Mesothelial cell of epicardium (in vitro differentiated cells): ENCODE measurements at regions not wholly inside any gene's neighbourhood (a gene's known extent, or its start where the extent isn't known, plus 50 kb on each side); places are given as distances from the start of the nearest gene placed in this dataset.

Experiments
- DNase-seq, 2 experiments: peaks; one replicate each; pipeline ENCODE4 v3.0.0; 2021; ENCODE audit warnings: low spot score in 2 of 2; ENCODE audit not compliant: unreplicated experiment in 2 of 2
- H3K27ac Mint-ChIP-seq: 2 replicates; pipeline ENCODE4 v1.8.0; 2021; ENCODE audit warnings: mixed read lengths
- H3K27me3 Mint-ChIP-seq: 2 replicates; pipeline ENCODE4 v1.8.0; 2021; ENCODE audit warnings: low read depth, mixed read lengths
- H3K36me3 Mint-ChIP-seq: 2 replicates; pipeline ENCODE4 v1.8.0; 2021; ENCODE audit warnings: mixed read lengths
- H3K4me1 Mint-ChIP-seq: 2 replicates; pipeline ENCODE4 v1.8.0; 2021; ENCODE audit warnings: mixed read lengths
- H3K4me3 Mint-ChIP-seq: 2 replicates; pipeline ENCODE4 v1.8.0; 2021; ENCODE audit warnings: mild to moderate bottlenecking, moderate library complexity, mixed read lengths
- H3K9me3 Mint-ChIP-seq: 2 replicates; pipeline ENCODE4 v1.8.0; 2021; ENCODE audit warnings: mixed read lengths
- TF ChIP-seq, protein P1 (sequence below): fragments of 200-600 bp; sonication (generic); IDR thresholded peaks from one replicate; pipeline ENCODE4 v1.5.0; 2021; ENCODE audit warnings: antibody characterized with exemption; ENCODE audit not compliant: unreplicated experiment

GRCh38 chr9:93900971-93901861, 53.9 kb downstream of the BARX1 start:
- peaks cover 3% of the 10 kb centered on the region for H3K4me1 Mint-ChIP-seq
- peaks cover 12% of the 10 kb centered on the region for H3K27me3 Mint-ChIP-seq
- H3K4me3 Mint-ChIP-seq, result no peak overlapping the region
- H3K27ac Mint-ChIP-seq, result no peak overlapping the region
- no peaks in the 10 kb centered on the region for H3K9me3 Mint-ChIP-seq
- DNase-seq, result peak; percentile 5 to 29
- H3K36me3 Mint-ChIP-seq, result no peaks in the 10 kb centered on the region
- TF ChIP-seq, protein P1, sequence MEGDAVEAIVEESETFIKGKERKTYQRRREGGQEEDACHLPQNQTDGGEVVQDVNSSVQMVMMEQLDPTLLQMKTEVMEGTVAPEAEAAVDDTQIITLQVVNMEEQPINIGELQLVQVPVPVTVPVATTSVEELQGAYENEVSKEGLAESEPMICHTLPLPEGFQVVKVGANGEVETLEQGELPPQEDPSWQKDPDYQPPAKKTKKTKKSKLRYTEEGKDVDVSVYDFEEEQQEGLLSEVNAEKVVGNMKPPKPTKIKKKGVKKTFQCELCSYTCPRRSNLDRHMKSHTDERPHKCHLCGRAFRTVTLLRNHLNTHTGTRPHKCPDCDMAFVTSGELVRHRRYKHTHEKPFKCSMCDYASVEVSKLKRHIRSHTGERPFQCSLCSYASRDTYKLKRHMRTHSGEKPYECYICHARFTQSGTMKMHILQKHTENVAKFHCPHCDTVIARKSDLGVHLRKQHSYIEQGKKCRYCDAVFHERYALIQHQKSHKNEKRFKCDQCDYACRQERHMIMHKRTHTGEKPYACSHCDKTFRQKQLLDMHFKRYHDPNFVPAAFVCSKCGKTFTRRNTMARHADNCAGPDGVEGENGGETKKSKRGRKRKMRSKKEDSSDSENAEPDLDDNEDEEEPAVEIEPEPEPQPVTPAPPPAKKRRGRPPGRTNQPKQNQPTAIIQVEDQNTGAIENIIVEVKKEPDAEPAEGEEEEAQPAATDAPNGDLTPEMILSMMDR, result no peak

DNA sequence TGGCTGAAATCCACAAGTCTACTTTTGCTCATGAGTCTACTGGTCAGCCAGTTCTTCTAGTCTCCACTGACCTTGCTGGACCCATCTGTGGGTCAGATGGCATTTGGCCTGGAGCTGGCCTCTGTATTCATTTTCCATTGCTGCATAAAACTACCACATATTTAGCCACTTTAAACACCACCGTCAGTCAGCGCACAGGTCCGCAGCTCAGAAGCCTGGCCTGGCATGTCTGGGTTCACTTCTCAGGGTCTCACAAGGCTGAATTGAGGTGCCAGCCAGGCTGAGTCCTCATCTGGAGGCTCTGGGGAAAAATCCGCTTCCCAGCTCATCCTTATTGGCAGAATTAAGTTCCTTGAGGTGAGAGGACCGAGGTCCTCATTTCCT, 54.7 kb downstream of the BARX1 start:
- TF ChIP-seq, protein P1, result no peak
- no peaks in the 10 kb centered on the region for H3K9me3 Mint-ChIP-seq
- DNase-seq, result no peak

DNA sequence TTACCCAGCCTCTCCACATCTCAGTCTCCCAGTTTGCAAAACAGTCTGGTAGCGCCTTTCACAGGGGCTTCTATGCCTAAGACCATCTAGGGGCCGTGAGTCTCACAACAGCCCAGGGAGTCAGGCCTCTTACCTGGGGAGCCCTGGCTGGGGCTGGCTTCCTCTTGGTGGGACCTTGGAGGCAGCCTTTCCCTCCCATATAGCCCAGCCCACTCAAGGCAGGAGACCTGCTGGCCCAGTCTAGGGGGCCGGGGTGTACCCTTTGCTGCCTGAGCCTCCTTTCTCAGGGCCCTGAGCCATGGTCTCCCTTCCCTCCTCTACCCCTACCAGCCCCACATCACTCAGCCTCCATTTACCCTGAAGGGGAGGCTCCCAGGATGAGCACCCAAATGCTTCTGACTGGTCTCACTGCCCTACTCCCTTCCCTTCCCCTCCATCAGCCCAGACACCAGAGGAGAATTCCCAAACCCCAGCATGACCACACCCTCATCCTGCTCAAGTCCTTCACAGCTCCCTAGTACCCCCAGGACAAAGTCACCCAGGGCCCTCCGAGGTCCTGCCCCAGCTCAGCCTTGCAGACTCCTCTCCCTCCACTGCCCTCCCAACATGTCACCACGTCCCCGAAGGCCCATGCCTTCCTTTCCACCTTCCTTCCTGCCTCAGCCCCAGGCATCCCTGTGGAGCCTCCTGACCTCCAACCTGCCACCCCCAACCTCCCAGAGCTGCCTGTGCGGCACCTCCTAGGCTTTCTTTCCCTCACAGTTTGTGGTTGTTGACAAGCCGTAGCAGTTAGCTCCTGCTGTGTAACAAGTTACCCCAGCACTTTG, 55.3 kb downstream of the BARX1 start:
- Mint-ChIP-seq H3K27ac (no peak overlapping the region), H3K36me3 (no peaks in the 10 kb centered on the region), H3K9me3 (no peaks in the 10 kb centered on the region), H3K4me1 (no peaks in the 10 kb centered on the region), H3K27me3 (peaks cover 10% of the 10 kb centered on the region), H3K4me3 (no peak overlapping the region)
- TF ChIP-seq, protein P1, result no peak
- peak; percentile 13 to 29 for DNase-seq

More for the DNA sequence above, 54.7 kb downstream of the BARX1 start:
- Mint-ChIP-seq H3K4me1 (no peaks in the 10 kb centered on the region), H3K27ac (no peak overlapping the region), H3K27me3 (peaks cover 10% of the 10 kb centered on the region), H3K36me3 (no peaks in the 10 kb centered on the region), H3K4me3 (no peak overlapping the region)

DNA sequence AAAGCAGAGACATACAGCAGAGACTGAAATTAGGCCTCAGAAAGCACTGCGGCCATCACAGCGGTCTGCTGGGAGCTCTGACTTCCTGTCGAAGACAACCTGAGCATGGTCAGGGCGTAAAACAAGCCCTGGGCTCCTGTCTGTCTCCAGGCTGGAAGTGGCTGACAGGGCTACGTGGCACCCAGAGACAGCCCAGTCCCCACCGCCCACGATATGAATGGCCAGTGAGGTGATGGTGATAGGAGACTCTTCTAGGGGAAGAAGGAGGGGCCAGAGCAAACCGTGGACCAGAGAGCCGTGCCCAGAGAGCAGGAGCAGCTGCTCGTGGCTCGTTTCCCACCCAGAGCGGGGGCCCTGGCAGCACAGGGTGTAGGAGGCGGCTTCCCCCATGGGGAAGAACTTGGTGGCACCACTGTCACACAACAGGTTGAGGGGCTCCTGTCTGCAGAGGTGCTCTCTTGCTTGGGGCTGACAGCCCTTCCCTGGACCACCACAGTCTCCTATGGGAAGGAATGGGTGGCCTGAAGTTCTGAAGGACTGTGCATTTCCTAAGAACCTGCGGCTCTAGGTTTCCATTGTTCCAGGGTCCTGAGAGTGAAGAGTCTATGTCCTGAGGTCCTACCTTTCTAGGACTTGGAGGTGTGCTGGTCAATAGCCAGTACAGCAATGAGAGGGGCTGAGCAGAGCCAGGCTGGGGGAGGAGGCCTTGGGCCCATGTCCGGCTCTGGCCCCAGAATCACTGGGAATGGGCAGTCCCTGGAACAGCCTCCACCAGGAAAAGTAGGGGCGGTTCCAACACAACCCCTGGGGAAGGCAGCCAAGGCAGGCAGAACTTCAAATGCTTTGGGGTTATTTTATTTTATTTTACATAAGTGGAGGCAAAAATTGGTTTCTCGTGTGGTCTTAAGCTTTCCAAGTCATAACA, 56.4 kb downstream of the BARX1 start:
- H3K36me3 Mint-ChIP-seq, result no peaks in the 10 kb centered on the region
- H3K4me3 Mint-ChIP-seq, result no peak overlapping the region
- peak in 1 of 2 experiments; percentile 29 for DNase-seq
- no peak overlapping the region for H3K27ac Mint-ChIP-seq
- H3K27me3 Mint-ChIP-seq, result peaks cover 5% of the 10 kb centered on the region
- no peaks in the 10 kb centered on the region for H3K4me1 Mint-ChIP-seq
- TF ChIP-seq, protein P1, result no peak
- no peaks in the 10 kb centered on the region for H3K9me3 Mint-ChIP-seq

DNA sequence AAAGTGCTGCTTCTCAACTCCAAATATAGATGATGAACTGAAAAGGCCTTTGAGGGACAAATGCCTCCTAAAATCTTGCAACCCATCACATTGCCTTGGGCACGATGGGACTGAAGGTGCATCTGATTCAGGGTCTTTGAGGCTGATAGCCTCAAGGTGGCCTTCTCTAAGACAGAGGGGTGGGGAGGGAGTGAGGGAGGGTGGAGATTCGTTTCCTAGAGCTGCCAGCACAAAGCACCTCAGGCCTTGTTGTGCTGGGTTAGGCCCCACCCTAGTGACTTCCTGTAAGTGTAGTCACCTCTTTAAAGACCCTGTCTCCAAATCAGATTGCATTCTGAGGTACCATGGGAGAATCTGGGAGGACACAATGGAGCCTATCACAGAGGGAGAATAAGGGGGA, 57.1 kb downstream of the BARX1 start:
- Mint-ChIP-seq H3K4me3 (no peak overlapping the region), H3K9me3 (peaks cover 2% of the 10 kb centered on the region), H3K27me3 (peaks cover 5% of the 10 kb centered on the region), H3K4me1 (no peaks in the 10 kb centered on the region), H3K27ac (no peak overlapping the region), H3K36me3 (no peaks in the 10 kb centered on the region)
- TF ChIP-seq, protein P1, result no peak
- DNase-seq, result no peak
